Endothelial cell of umbilical vein (primary cell): ENCODE measurements at regions not wholly inside any gene's neighbourhood (a gene's known extent, or its start where the extent isn't known, plus 50 kb on each side); places are given as distances from the start of the nearest gene placed in this dataset.

Experiments used
- EZH2 ChIP-seq: IDR thresholded peaks from 2 replicates; pipeline ENCODE4 v1.6.1; 2012; ENCODE audit warnings: borderline replicate concordance, low read depth, mild to moderate bottlenecking, moderate library complexity, low read length, inconsistent platforms; ENCODE audit not compliant: severe bottlenecking
- FOS ChIP-seq: IDR thresholded peaks from 2 replicates; pipeline ENCODE4 v1.6.1; 2011; ENCODE audit warnings: mild to moderate bottlenecking, low read length, moderate library complexity, borderline replicate concordance; ENCODE audit not compliant: insufficient read depth
- JUN ChIP-seq: IDR thresholded peaks from 2 replicates; pipeline ENCODE4 v1.6.1; 2011; ENCODE audit warnings: borderline replicate concordance, low read depth; ENCODE audit not compliant: insufficient read length, insufficient read depth
- MYC ChIP-seq: IDR thresholded peaks from one replicate; pipeline ENCODE4 v1.6.1; 2011; ENCODE audit warnings: mild to moderate bottlenecking, low read depth, low read length
- POLR2A ChIP-seq: IDR thresholded peaks from 2 replicates; pipeline ENCODE4 v1.6.1; 2012; ENCODE audit warnings: low read depth, mild to moderate bottlenecking, control low read depth, low read length
- POLR2AphosphoS5 ChIP-seq: IDR thresholded peaks from 2 replicates; pipeline ENCODE4 v1.6.1; 2012; ENCODE audit warnings: low read depth, mild to moderate bottlenecking, control low read depth, low read length, moderate library complexity; ENCODE audit not compliant: insufficient read depth
- TF ChIP-seq, protein P1 (sequence below), 2 donors: IDR thresholded peaks; 1 replicate in 1 of 2; 2 replicates in 1 of 2; pipeline ENCODE4 v1.5.1; 2011; ENCODE audit warnings: low read length in 2 of 2, mild to moderate bottlenecking in 2 of 2, moderate library complexity in 2 of 2, control low read depth in 1 of 2, inconsistent platforms in 1 of 2, low read depth in 1 of 2; ENCODE audit not compliant: insufficient read depth in 1 of 2; ENCODE audit errors: extremely low read depth in 1 of 2
- TF ChIP-seq, protein P2 (sequence below): IDR thresholded peaks from 2 replicates; pipeline ENCODE4 v1.6.1; 2011; ENCODE audit not compliant: insufficient read depth, insufficient read length

DNA sequence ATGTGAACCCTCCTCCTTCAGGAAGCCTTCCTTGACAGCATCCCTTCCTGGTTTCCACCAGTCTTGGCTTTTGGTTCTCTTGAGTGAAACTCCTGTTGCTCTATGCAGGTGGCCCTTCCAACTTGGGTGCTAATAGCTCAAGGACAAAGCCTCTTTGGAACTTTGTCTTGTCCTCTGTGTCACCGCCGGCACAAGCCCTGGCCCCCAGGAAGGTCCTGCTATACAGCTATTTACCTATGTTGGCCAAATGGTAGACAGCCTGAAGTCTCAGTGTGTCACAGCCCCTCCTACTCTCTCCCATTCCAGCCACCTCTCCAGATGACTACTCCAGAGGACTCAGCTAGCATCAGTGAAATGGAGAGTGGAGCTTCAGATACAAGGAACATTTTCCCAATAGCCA lies 94.7 kb upstream of the ZNF618 start:
- TF ChIP-seq, protein P1, sequence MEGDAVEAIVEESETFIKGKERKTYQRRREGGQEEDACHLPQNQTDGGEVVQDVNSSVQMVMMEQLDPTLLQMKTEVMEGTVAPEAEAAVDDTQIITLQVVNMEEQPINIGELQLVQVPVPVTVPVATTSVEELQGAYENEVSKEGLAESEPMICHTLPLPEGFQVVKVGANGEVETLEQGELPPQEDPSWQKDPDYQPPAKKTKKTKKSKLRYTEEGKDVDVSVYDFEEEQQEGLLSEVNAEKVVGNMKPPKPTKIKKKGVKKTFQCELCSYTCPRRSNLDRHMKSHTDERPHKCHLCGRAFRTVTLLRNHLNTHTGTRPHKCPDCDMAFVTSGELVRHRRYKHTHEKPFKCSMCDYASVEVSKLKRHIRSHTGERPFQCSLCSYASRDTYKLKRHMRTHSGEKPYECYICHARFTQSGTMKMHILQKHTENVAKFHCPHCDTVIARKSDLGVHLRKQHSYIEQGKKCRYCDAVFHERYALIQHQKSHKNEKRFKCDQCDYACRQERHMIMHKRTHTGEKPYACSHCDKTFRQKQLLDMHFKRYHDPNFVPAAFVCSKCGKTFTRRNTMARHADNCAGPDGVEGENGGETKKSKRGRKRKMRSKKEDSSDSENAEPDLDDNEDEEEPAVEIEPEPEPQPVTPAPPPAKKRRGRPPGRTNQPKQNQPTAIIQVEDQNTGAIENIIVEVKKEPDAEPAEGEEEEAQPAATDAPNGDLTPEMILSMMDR (IDR thresholded peaks at IDR 0.05; ENCODE audit: extremely low read depth in 1 of 2, insufficient read depth in 1 of 2, low read depth in 1 of 2, low read length in 2 of 2), result no peak
- TF ChIP-seq MYC, result no peak
- no peak for TF ChIP-seq POLR2AphosphoS5
- no peak for TF ChIP-seq JUN
- no peak for TF ChIP-seq FOS
- TF ChIP-seq, protein P2, sequence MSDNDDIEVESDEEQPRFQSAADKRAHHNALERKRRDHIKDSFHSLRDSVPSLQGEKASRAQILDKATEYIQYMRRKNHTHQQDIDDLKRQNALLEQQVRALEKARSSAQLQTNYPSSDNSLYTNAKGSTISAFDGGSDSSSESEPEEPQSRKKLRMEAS, result no peak
- TF ChIP-seq EZH2, result no peak
- TF ChIP-seq POLR2A, result no peak
